ENCODE measurements at regions not wholly inside any gene's neighbourhood (a gene's known extent, or its start where the extent isn't known, plus 50 kb on each side); places are given as distances from the start of the nearest gene placed in this dataset.

GRCh38 chr1:214895011-214895600 lies 187.4 kb upstream of the KCNK2 start:
- no peak overlapping the region for H3K4me3 Mint-ChIP-seq
- no peak overlapping the region for H3K27ac Mint-ChIP-seq
- DNase-seq (no peak), ATAC-seq (no peak)
- no peaks in the 10 kb centered on the region for H3K4me1 Mint-ChIP-seq (ENCODE audit: low read depth)
- no peaks in the 10 kb centered on the region for H3K36me3 Mint-ChIP-seq (ENCODE audit: low read depth)
- H3K9me3 Mint-ChIP-seq: no peaks in the 10 kb centered on the region
- intact Hi-C loops (cut with micrococcal nuclease): no loop called here
- ChIA-PET CTCF (no interaction called here), POLR2A (no interaction called here)
- TF ChIP-seq, protein P1, sequence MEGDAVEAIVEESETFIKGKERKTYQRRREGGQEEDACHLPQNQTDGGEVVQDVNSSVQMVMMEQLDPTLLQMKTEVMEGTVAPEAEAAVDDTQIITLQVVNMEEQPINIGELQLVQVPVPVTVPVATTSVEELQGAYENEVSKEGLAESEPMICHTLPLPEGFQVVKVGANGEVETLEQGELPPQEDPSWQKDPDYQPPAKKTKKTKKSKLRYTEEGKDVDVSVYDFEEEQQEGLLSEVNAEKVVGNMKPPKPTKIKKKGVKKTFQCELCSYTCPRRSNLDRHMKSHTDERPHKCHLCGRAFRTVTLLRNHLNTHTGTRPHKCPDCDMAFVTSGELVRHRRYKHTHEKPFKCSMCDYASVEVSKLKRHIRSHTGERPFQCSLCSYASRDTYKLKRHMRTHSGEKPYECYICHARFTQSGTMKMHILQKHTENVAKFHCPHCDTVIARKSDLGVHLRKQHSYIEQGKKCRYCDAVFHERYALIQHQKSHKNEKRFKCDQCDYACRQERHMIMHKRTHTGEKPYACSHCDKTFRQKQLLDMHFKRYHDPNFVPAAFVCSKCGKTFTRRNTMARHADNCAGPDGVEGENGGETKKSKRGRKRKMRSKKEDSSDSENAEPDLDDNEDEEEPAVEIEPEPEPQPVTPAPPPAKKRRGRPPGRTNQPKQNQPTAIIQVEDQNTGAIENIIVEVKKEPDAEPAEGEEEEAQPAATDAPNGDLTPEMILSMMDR (IDR thresholded peaks at IDR 0.05): no peak
- peaks cover 1% of the 10 kb centered on the region for H3K27me3 Mint-ChIP-seq

DNA sequence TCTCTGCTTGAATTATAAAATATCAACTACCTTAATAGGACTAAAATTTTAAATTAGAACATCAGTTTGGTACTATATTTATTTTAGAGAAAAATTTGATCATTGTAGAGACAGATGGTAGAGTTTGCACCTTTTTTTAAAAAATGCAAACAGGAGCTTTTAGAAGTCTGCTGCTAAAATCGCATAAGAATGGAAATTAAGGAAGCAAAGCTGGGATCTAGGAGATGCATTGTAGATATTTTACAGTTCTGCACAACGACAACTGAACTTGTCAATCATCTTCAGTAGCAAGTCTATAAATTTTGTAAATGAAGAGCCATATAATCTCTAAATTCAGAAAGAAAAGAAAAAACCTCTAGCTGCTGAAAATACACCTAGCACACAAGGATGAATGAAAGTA lies 185.6 kb upstream of the KCNK2 start:
- POLR2A ChIA-PET: no interaction called here
- no peaks in the 10 kb centered on the region for H3K4me1 Mint-ChIP-seq (ENCODE audit: low read depth)
- TF ChIP-seq, protein P1 (IDR thresholded peaks at IDR 0.05): no peak
- intact Hi-C loops (cut with micrococcal nuclease): no loop called here
- H3K4me3 Mint-ChIP-seq: no peak overlapping the region
- CTCF ChIA-PET: interaction anchor here (0.8 kb wide), 1 partner anchor 14 kb away, joined by 3 read pairs; no protein-coding TSS in a partner anchor
- DNase-seq (no peak), ATAC-seq (no peak)
- peaks cover 1% of the 10 kb centered on the region for H3K27me3 Mint-ChIP-seq
- H3K36me3 Mint-ChIP-seq (ENCODE audit: low read depth): no peaks in the 10 kb centered on the region
- H3K27ac Mint-ChIP-seq: no peak overlapping the region
- no peaks in the 10 kb centered on the region for H3K9me3 Mint-ChIP-seq

- ChIA-PET POLR2A (no interaction called here), CTCF (interaction anchor here (0.8 kb wide), 1 partner anchor 14 kb away, joined by 3 read pairs; no protein-coding TSS in a partner anchor)
- peaks cover 1% of the 10 kb centered on the region for H3K27me3 Mint-ChIP-seq
- intact Hi-C loops (cut with micrococcal nuclease): no loop called here
- no peak overlapping the region for H3K27ac Mint-ChIP-seq
- no peaks in the 10 kb centered on the region for H3K9me3 Mint-ChIP-seq
- H3K36me3 Mint-ChIP-seq (ENCODE audit: low read depth): no peaks in the 10 kb centered on the region
- TF ChIP-seq, protein P1 (IDR thresholded peaks at IDR 0.05): no peak
- ATAC-seq: no peak
- H3K4me1 Mint-ChIP-seq (ENCODE audit: low read depth): no peaks in the 10 kb centered on the region
- no peak for DNase-seq
- no peak overlapping the region for H3K4me3 Mint-ChIP-seq
Observed at GRCh38 chr1:214897581-214897980, 185.0 kb upstream of the KCNK2 start.

DNA sequence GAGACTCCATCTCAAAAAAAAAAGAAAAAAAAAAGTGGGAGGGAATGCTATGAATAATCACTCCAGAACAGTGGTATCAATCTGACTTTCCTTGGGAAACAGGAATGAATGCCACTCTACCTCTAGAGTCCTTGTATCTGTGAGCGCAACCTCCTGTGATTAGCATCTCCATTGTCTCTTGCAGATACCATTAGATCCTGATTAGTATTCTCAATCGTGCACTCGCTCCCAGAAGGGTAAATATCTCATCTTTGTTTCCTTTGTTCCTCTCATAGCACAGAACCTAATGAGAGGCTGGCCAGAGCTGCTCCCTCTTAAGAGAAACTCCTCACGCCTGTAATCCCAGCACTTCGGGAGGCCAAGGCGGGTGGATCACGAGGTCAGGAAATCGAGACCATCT lies 184.4 kb upstream of the KCNK2 start:
- Mint-ChIP-seq H3K27ac (no peak overlapping the region), H3K4me1 (ENCODE audit: low read depth) (no peaks in the 10 kb centered on the region), H3K4me3 (no peak overlapping the region), H3K36me3 (ENCODE audit: low read depth) (no peaks in the 10 kb centered on the region), H3K9me3 (no peaks in the 10 kb centered on the region), H3K27me3 (peaks cover 1% of the 10 kb centered on the region)
- no peak for ATAC-seq
- DNase-seq: no peak
- ChIA-PET POLR2A (no interaction called here), CTCF (no interaction called here)
- intact Hi-C loops (cut with micrococcal nuclease): no loop called here
- TF ChIP-seq, protein P1 (IDR thresholded peaks at IDR 0.05): no peak

GRCh38 chr1:214898718-214899117 lies 183.8 kb upstream of the KCNK2 start:
- CTCF ChIA-PET: no interaction called here

More at GRCh38 chr1:214898718-214899117, 183.8 kb upstream of the KCNK2 start:
- POLR2A ChIA-PET: no interaction called here
- no peaks in the 10 kb centered on the region for H3K9me3 Mint-ChIP-seq
- H3K36me3 Mint-ChIP-seq (ENCODE audit: low read depth): no peaks in the 10 kb centered on the region
- TF ChIP-seq, protein P1 (IDR thresholded peaks at IDR 0.05): no peak
- intact Hi-C loops (cut with micrococcal nuclease): no loop called here
- no peak overlapping the region for H3K27ac Mint-ChIP-seq
- H3K27me3 Mint-ChIP-seq: peaks cover 1% of the 10 kb centered on the region
- no peak for ATAC-seq
- no peak overlapping the region for H3K4me3 Mint-ChIP-seq
- no peaks in the 10 kb centered on the region for H3K4me1 Mint-ChIP-seq (ENCODE audit: low read depth)
- no peak for DNase-seq
